8988T (cell line): ENCODE measurements at regions not wholly inside any gene's neighbourhood (a gene's known extent, or its start where the extent isn't known, plus 50 kb on each side); places are given as distances from the start of the nearest gene placed in this dataset.

Source experiments
- DNase-seq: peaks from one replicate; pipeline ENCODE4 v3.0.0; 2011

- DNase-seq = no peak
These were observed 787.2 kb downstream of the TDRD15 start for GRCh38 chr2:21910832-21911507.

GRCh38 chr2:21912405-21912804 is 788.6 kb downstream of the TDRD15 start:
- no peak for DNase-seq

GRCh38 chr2:21915201-21915600 is 791.4 kb downstream of the TDRD15 start:
- DNase-seq = no peak

GRCh38 chr2:21916934-21917522 is 793.3 kb downstream of the TDRD15 start:
- no peak for DNase-seq

GRCh38 chr2:21920721-21921120 is 797.0 kb downstream of the TDRD15 start:
- no peak for DNase-seq

GRCh38 chr2:21924640-21925285 is 801.0 kb downstream of the TDRD15 start:
- no peak for DNase-seq

- no peak for DNase-seq
These were observed 804.5 kb downstream of the TDRD15 start for GRCh38 chr2:21928292-21928691.

- no peak for DNase-seq
These were observed 806.5 kb downstream of the TDRD15 start for GRCh38 chr2:21930226-21930625.

GRCh38 chr2:21939967-21940366 is 816.2 kb downstream of the TDRD15 start:
- no peak for DNase-seq

- DNase-seq = no peak
These were observed 820.8 kb downstream of the TDRD15 start for GRCh38 chr2:21944536-21944935.

GRCh38 chr2:21945658-21946057 is 821.9 kb downstream of the TDRD15 start:
- DNase-seq = no peak

GRCh38 chr2:21947046-21947445 is 823.3 kb downstream of the TDRD15 start:
- DNase-seq = no peak

GRCh38 chr2:21966139-21966538 is 842.4 kb downstream of the TDRD15 start:
- no peak for DNase-seq

GRCh38 chr2:21970971-21971370 is 847.2 kb downstream of the TDRD15 start:
- DNase-seq = no peak

GRCh38 chr2:21972586-21972985 is 848.8 kb downstream of the TDRD15 start:
- no peak for DNase-seq

- no peak for DNase-seq
These were observed 857.4 kb downstream of the TDRD15 start for GRCh38 chr2:21981127-21981526.

- no peak for DNase-seq
These were observed 869.2 kb downstream of the TDRD15 start for GRCh38 chr2:21993002-21993401.

- no peak for DNase-seq
These were observed 872.6 kb downstream of the TDRD15 start for GRCh38 chr2:21996339-21996738.

- DNase-seq = no peak
These were observed 875.8 kb downstream of the TDRD15 start for GRCh38 chr2:21999522-21999921.

GRCh38 chr2:22002066-22002465 is 878.3 kb downstream of the TDRD15 start:
- DNase-seq = no peak

- no peak for DNase-seq
These were observed 879.5 kb downstream of the TDRD15 start for GRCh38 chr2:22003270-22003669.

GRCh38 chr2:22011048-22011447 is 887.3 kb downstream of the TDRD15 start:
- DNase-seq = no peak

- DNase-seq = no peak
These were observed 896.4 kb downstream of the TDRD15 start for GRCh38 chr2:22020091-22020742.
